ENCODE measurements at regions not wholly inside any gene's neighbourhood (a gene's known extent, or its start where the extent isn't known, plus 50 kb on each side); places are given as distances from the start of the nearest gene placed in this dataset.

GRCh38 chr12:75959060-75959459, 72.5 kb downstream of the PHLDA1 start:
- no peak overlapping the region for H3K4me3 Mint-ChIP-seq
- H3K36me3 Mint-ChIP-seq (ENCODE audit: low read depth): no peaks in the 10 kb centered on the region
- peaks cover 4% of the 10 kb centered on the region for H3K27me3 Mint-ChIP-seq
- ATAC-seq (ENCODE audit: low read depth) (no peak), DNase-seq (no peak)
- POLR2A ChIA-PET: no interaction called here
- intact Hi-C loops (cut with micrococcal nuclease): no loop called here
- H3K27ac Mint-ChIP-seq: no peak overlapping the region
- H3K4me1 Mint-ChIP-seq: peaks cover 3% of the 10 kb centered on the region
- TF ChIP-seq, protein P1, sequence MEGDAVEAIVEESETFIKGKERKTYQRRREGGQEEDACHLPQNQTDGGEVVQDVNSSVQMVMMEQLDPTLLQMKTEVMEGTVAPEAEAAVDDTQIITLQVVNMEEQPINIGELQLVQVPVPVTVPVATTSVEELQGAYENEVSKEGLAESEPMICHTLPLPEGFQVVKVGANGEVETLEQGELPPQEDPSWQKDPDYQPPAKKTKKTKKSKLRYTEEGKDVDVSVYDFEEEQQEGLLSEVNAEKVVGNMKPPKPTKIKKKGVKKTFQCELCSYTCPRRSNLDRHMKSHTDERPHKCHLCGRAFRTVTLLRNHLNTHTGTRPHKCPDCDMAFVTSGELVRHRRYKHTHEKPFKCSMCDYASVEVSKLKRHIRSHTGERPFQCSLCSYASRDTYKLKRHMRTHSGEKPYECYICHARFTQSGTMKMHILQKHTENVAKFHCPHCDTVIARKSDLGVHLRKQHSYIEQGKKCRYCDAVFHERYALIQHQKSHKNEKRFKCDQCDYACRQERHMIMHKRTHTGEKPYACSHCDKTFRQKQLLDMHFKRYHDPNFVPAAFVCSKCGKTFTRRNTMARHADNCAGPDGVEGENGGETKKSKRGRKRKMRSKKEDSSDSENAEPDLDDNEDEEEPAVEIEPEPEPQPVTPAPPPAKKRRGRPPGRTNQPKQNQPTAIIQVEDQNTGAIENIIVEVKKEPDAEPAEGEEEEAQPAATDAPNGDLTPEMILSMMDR (IDR thresholded peaks at IDR 0.05): no peak
- no peaks in the 10 kb centered on the region for H3K9me3 Mint-ChIP-seq
- CTCF ChIA-PET: interaction anchor here (1.0 kb wide), 1 partner anchor 74 kb away, joined by 3 read pairs; no protein-coding TSS in a partner anchor

DNA sequence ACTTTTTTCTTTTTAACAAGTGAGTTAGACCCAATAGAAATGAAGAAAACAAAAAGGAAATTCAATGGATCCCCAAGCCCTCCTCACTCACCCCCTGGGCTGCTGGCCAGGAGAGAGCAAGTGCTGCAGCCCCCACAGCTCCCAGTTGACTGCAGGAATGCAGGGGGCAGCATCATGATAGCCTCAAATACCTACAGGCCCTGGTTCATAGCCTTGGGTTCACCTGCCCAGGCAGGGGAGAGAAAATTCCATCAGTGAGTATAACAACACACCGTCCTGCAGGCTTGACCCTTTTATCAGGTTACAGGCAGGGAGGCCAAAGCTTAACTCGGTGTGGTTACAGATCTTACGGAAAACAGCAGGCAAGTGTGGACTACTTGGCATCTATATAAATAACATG, 76.3 kb downstream of the PHLDA1 start:
- Mint-ChIP-seq H3K9me3 (no peaks in the 10 kb centered on the region), H3K27ac (no peak overlapping the region), H3K4me3 (no peak overlapping the region), H3K4me1 (no peaks in the 10 kb centered on the region), H3K27me3 (peaks cover 2% of the 10 kb centered on the region), H3K36me3 (ENCODE audit: low read depth) (no peaks in the 10 kb centered on the region)
- no peak for ATAC-seq (ENCODE audit: low read depth)
- TF ChIP-seq, protein P1 (IDR thresholded peaks at IDR 0.05): no peak
- DNase-seq: no peak
- ChIA-PET CTCF (no interaction called here), POLR2A (no interaction called here)
- intact Hi-C loops (cut with micrococcal nuclease): no loop called here

- no peak for ATAC-seq (ENCODE audit: low read depth)
- Mint-ChIP-seq H3K27me3 (peaks cover 2% of the 10 kb centered on the region), H3K27ac (no peak overlapping the region), H3K4me3 (no peak overlapping the region), H3K36me3 (ENCODE audit: low read depth) (no peaks in the 10 kb centered on the region), H3K9me3 (no peaks in the 10 kb centered on the region), H3K4me1 (no peaks in the 10 kb centered on the region)
- POLR2A ChIA-PET: no interaction called here
- intact Hi-C loops (cut with micrococcal nuclease): no loop called here
- TF ChIP-seq, protein P1 (IDR thresholded peaks at IDR 0.05): no peak
- CTCF ChIA-PET: no interaction called here
- DNase-seq: no peak
Observed at GRCh38 chr12:75954749-75955148, 76.8 kb downstream of the PHLDA1 start.

GRCh38 chr12:75954041-75954440, 77.5 kb downstream of the PHLDA1 start:
- CTCF ChIA-PET: no interaction called here
- no peak for ATAC-seq (ENCODE audit: low read depth)
- Mint-ChIP-seq H3K27me3 (peaks cover 2% of the 10 kb centered on the region), H3K9me3 (no peaks in the 10 kb centered on the region), H3K4me3 (no peak overlapping the region), H3K27ac (no peak overlapping the region), H3K4me1 (no peaks in the 10 kb centered on the region), H3K36me3 (ENCODE audit: low read depth) (no peaks in the 10 kb centered on the region)
- intact Hi-C loops (cut with micrococcal nuclease): no loop called here
- DNase-seq: no peak
- TF ChIP-seq, protein P1 (IDR thresholded peaks at IDR 0.05): no peak
- POLR2A ChIA-PET: no interaction called here

GRCh38 chr12:75953312-75953906, 78.2 kb downstream of the PHLDA1 start:
- H3K27ac Mint-ChIP-seq: no peak overlapping the region
- H3K27me3 Mint-ChIP-seq: peaks cover 2% of the 10 kb centered on the region
- DNase-seq (no peak), ATAC-seq (ENCODE audit: low read depth) (no peak)
- no peaks in the 10 kb centered on the region for H3K36me3 Mint-ChIP-seq (ENCODE audit: low read depth)
- TF ChIP-seq, protein P1 (IDR thresholded peaks at IDR 0.05): no peak
- H3K9me3 Mint-ChIP-seq: no peaks in the 10 kb centered on the region
- ChIA-PET CTCF (no interaction called here), POLR2A (no interaction called here)
- no peaks in the 10 kb centered on the region for H3K4me1 Mint-ChIP-seq
- H3K4me3 Mint-ChIP-seq: no peak overlapping the region
- intact Hi-C loops (cut with micrococcal nuclease): no loop called here
